ENCODE measurements at regions not wholly inside any gene's neighbourhood (a gene's known extent, or its start where the extent isn't known, plus 50 kb on each side); places are given as distances from the start of the nearest gene placed in this dataset.

GRCh38 chr7:131674131-131674530, 117.7 kb upstream of the PODXL start:
- no peaks in the 10 kb centered on the region for H3K36me3 Mint-ChIP-seq (ENCODE audit: unreplicated experiment)
- H3K9me3 Mint-ChIP-seq (ENCODE audit: unreplicated experiment), result peaks cover 6% of the 10 kb centered on the region
- H3K27me3 Mint-ChIP-seq (ENCODE audit: unreplicated experiment), result peaks cover 3% of the 10 kb centered on the region
- TF ChIP-seq, protein P1, sequence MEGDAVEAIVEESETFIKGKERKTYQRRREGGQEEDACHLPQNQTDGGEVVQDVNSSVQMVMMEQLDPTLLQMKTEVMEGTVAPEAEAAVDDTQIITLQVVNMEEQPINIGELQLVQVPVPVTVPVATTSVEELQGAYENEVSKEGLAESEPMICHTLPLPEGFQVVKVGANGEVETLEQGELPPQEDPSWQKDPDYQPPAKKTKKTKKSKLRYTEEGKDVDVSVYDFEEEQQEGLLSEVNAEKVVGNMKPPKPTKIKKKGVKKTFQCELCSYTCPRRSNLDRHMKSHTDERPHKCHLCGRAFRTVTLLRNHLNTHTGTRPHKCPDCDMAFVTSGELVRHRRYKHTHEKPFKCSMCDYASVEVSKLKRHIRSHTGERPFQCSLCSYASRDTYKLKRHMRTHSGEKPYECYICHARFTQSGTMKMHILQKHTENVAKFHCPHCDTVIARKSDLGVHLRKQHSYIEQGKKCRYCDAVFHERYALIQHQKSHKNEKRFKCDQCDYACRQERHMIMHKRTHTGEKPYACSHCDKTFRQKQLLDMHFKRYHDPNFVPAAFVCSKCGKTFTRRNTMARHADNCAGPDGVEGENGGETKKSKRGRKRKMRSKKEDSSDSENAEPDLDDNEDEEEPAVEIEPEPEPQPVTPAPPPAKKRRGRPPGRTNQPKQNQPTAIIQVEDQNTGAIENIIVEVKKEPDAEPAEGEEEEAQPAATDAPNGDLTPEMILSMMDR (IDR thresholded peaks at IDR 0.05; ENCODE audit: partially characterized antibody, unreplicated experiment), result no peak
- no peak for DNase-seq
- H3K27ac Mint-ChIP-seq (ENCODE audit: unreplicated experiment), result peak overlapping the region; percentile 41
- H3K4me3 Mint-ChIP-seq (ENCODE audit: unreplicated experiment), result peak overlapping the region; percentile 51
- peaks cover 17% of the 10 kb centered on the region for H3K4me1 Mint-ChIP-seq (ENCODE audit: low read depth, unreplicated experiment)

DNA sequence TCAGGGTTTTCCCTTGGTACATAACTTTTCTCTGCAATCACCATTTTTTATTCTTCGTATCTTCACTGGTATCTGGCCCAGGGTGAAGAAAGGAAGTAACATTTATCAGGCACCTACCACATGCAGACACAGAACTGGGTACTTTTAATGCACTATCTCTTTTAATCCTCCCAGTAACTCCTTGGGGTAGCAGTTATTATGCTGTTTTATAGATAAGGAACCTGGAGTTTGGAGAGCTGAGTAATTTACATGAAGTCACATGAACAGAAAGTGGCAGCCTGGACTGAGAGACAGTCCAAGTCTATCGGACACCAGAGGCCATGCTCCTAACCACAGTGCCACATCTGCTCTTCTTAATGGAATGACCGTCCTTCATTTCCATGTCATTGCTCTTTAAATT, 117.1 kb upstream of the PODXL start:
- Mint-ChIP-seq H3K27ac (ENCODE audit: unreplicated experiment) (no peak overlapping the region), H3K36me3 (ENCODE audit: unreplicated experiment) (no peaks in the 10 kb centered on the region), H3K4me3 (ENCODE audit: unreplicated experiment) (no peak overlapping the region), H3K4me1 (ENCODE audit: low read depth, unreplicated experiment) (peaks cover 17% of the 10 kb centered on the region), H3K27me3 (ENCODE audit: unreplicated experiment) (peaks cover 3% of the 10 kb centered on the region), H3K9me3 (ENCODE audit: unreplicated experiment) (peaks cover 6% of the 10 kb centered on the region)
- DNase-seq, result no peak
- TF ChIP-seq, protein P1 (IDR thresholded peaks at IDR 0.05; ENCODE audit: partially characterized antibody, unreplicated experiment), result no peak

DNA sequence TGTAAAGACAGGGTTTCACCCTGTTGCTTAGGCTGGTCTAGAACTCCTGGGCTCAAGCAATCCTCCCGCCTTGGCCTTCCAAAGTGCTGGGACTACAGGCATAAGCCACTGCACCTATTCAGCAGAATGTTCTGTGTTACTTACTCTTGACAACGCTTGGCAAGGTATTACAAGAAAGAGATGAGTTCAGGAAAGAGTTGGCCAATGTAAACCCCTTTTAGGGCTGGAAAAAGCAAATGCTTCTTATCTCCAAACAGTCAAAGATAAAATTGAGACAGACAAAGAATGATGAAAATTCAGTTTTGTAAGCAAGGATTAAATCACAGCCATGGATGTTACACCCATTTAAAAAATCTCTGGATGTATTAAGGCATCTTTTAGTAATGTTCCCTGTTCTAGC, 114.0 kb upstream of the PODXL start:
- H3K4me1 Mint-ChIP-seq (ENCODE audit: low read depth, unreplicated experiment), result peaks cover 17% of the 10 kb centered on the region
- no peak overlapping the region for H3K4me3 Mint-ChIP-seq (ENCODE audit: unreplicated experiment)
- no peak for DNase-seq
- H3K9me3 Mint-ChIP-seq (ENCODE audit: unreplicated experiment), result peaks cover 6% of the 10 kb centered on the region
- peaks cover 3% of the 10 kb centered on the region for H3K27me3 Mint-ChIP-seq (ENCODE audit: unreplicated experiment)
- H3K36me3 Mint-ChIP-seq (ENCODE audit: unreplicated experiment), result peaks cover 4% of the 10 kb centered on the region
- H3K27ac Mint-ChIP-seq (ENCODE audit: unreplicated experiment), result no peak overlapping the region
- TF ChIP-seq, protein P1 (IDR thresholded peaks at IDR 0.05; ENCODE audit: partially characterized antibody, unreplicated experiment), result no peak

- no peaks in the 10 kb centered on the region for H3K4me1 Mint-ChIP-seq (ENCODE audit: low read depth, unreplicated experiment)
- H3K27me3 Mint-ChIP-seq (ENCODE audit: unreplicated experiment), result peaks cover 4% of the 10 kb centered on the region
Observed at GRCh38 chr7:131667699-131668098, 111.3 kb upstream of the PODXL start.

DNA sequence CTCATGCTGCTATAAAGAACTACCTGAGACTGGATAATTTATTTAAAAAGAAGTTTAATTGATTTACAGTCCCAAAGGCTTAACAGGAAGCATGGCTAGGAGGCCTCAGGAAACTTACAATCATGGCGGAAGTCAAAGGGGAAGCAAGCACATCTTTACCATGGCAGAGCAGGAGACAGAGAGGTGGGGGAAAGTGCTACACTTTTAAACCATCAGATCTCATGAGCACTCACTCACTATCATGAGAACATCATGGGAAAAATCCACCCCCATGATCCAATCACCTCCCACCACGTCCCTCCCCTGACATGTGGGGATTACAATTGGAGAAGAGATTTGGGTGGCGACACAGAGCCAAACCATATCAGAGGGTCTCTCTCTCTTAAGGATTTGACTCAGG, 108.6 kb upstream of the PODXL start:
- no peak for DNase-seq
- Mint-ChIP-seq H3K4me1 (ENCODE audit: low read depth, unreplicated experiment) (no peaks in the 10 kb centered on the region), H3K27me3 (ENCODE audit: unreplicated experiment) (peaks cover 1% of the 10 kb centered on the region), H3K4me3 (ENCODE audit: unreplicated experiment) (no peak overlapping the region), H3K36me3 (ENCODE audit: unreplicated experiment) (peaks cover 4% of the 10 kb centered on the region), H3K27ac (ENCODE audit: unreplicated experiment) (no peak overlapping the region), H3K9me3 (ENCODE audit: unreplicated experiment) (no peaks in the 10 kb centered on the region)
- TF ChIP-seq, protein P1 (IDR thresholded peaks at IDR 0.05; ENCODE audit: partially characterized antibody, unreplicated experiment), result no peak

More at GRCh38 chr7:131667699-131668098, 111.3 kb upstream of the PODXL start:
- H3K27ac Mint-ChIP-seq (ENCODE audit: unreplicated experiment), result no peak overlapping the region
- H3K4me3 Mint-ChIP-seq (ENCODE audit: unreplicated experiment), result no peak overlapping the region
- peaks cover 4% of the 10 kb centered on the region for H3K36me3 Mint-ChIP-seq (ENCODE audit: unreplicated experiment)
- TF ChIP-seq, protein P1 (IDR thresholded peaks at IDR 0.05; ENCODE audit: partially characterized antibody, unreplicated experiment), result no peak
- H3K9me3 Mint-ChIP-seq (ENCODE audit: unreplicated experiment), result no peaks in the 10 kb centered on the region
- DNase-seq, result no peak
